Upper lobe of right lung (tissue), 1 donor: ENCODE measurements at regions not wholly inside any gene's neighbourhood (a gene's known extent, or its start where the extent isn't known, plus 50 kb on each side); places are given as distances from the start of the nearest gene placed in this dataset.

Experiments
- ATAC-seq: fragments of 200-7000 bp; cut with Tn5 transposase; one replicate; pipeline ENCODE4 v1.9.1; 2020; ENCODE audit warnings: mild to moderate bottlenecking, moderate library complexity
- DNase-seq: peaks from one replicate; pipeline ENCODE4 v3.0.0-alpha.2; 2020
- H3K27ac ChIP-seq: fragments of 200-600 bp; one replicate; pipeline ENCODE4 v1.8.0; 2022
- H3K27me3 ChIP-seq: fragments of 200-600 bp; one replicate; pipeline ENCODE4 v1.8.0; 2022; ENCODE audit warnings: mild to moderate bottlenecking
- H3K36me3 ChIP-seq: fragments of 200-600 bp; one replicate; pipeline ENCODE4 v1.8.0; 2022
- H3K4me1 ChIP-seq: fragments of 200-600 bp; one replicate; pipeline ENCODE4 v1.8.0; 2022
- H3K4me3 ChIP-seq: fragments of 200-600 bp; one replicate; pipeline ENCODE4 v1.8.0; 2022; ENCODE audit warnings: mild to moderate bottlenecking
- H3K9me3 ChIP-seq: fragments of 200-600 bp; one replicate; pipeline ENCODE4 v1.8.0; 2022
- CTCF ChIP-seq: fragments of 200-600 bp; IDR thresholded peaks from one replicate; pipeline ENCODE4 v1.8.0; 2022; ENCODE audit warnings: antibody characterized with exemption
- intact Hi-C: fragments of 100-400 bp; cut with DNase I; formaldehyde crosslinking; loops from one replicate; pipeline ENCODE4 v1.11.0; 2022
- donor health status: DM: no; HTN: yes; CAD: no; lungs with severe emphysema.

DNA sequence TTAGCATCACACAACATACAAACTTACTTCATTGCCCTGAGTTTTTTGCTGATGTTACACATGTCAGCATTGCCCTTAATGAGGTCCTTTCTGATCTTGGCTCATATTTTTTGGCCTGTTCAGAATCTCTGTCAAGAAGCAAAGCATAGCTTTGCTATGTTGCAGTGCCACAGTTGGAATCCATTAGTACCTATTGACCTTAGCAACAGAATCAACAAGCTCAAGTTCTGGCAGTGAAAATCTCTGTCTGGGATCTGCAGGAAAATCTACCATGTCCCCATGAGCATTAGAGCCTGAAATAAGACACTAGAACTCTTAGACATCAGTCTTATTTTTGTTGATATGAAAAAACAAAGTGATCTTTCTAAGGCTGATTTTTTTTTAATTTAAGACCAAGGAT lies 105.6 kb upstream of the FHL2 start:
- H3K27me3 ChIP-seq = no peaks in the 10 kb centered on the region
- no peak overlapping the region for H3K27ac ChIP-seq
- H3K9me3 ChIP-seq = no peaks in the 10 kb centered on the region
- no peak overlapping the region for H3K4me3 ChIP-seq
- intact Hi-C loops = no loop called here
- TF ChIP-seq CTCF = no peak
- ATAC-seq (no peak), DNase-seq (no peak)
- no peaks in the 10 kb centered on the region for H3K36me3 ChIP-seq
- no peaks in the 10 kb centered on the region for H3K4me1 ChIP-seq

DNA sequence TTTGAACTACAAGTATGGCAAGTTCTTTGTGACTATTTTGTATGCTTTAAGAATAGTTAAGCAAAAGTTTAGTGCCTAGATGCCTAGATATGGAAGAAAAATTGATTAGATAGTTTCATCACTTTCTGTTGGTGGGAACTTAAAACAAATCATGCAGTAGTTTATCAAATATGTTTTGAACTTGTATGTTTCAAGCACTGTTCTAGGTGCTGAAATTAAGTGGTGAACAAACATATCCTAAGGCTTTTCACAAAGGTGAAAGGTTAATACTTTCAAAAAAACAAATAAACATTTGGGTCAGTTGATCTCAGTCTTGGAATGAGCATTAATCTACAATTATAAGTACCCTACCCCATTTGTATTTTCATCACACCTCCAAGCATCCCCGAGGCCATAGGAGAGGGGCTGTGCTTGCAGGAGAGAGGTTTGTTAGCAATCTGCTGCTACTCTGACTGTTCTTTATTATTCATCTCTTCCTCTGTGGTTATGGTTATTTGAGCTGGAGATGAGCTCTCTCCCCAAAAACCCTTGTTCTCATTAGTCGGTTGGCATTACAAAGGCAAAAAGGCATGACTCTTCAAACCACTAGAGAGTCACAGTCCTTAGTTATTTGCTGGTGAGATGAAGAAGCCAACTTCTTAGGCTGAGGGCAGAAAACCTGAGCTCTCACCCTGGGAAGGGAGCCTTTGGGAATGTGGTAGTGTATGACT lies 103.9 kb upstream of the FHL2 start:
- Histone ChIP-seq H3K4me3 (no peak overlapping the region), H3K36me3 (no peaks in the 10 kb centered on the region), H3K4me1 (no peaks in the 10 kb centered on the region), H3K9me3 (no peaks in the 10 kb centered on the region), H3K27me3 (no peaks in the 10 kb centered on the region), H3K27ac (no peak overlapping the region)
- no peak for TF ChIP-seq CTCF
- DNase-seq = no peak
- intact Hi-C loops = no loop called here
- no peak for ATAC-seq

DNA sequence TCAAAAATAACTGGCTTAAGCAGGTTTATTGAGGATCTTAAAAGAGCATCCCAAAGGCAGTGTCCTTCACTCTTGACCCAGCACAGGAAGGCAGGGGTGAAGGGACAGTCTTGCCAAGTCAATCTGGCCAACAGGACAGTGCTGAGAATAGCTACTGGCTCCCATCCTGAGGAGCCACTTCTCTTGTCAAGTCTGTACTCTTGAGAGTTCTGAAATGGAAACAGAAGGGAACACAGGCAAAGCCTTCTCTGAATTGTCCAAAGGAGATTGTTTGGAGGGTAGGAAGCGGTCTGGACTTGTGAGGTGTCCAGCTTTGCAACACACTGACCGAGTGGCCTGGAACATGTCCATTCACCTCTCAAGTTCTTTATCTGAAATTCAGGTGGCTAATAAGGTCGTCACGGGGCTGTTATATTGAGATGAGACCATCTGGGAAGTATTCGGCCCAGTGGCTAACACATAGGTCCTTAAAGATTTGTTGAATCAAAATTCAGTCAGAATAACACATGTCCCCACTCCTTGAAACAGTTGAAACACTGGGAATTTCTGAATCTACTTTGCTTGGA lies 99.5 kb upstream of the FHL2 start:
- no peak for TF ChIP-seq CTCF
- no peak overlapping the region for H3K27ac ChIP-seq
- no peaks in the 10 kb centered on the region for H3K4me1 ChIP-seq
- no peaks in the 10 kb centered on the region for H3K36me3 ChIP-seq
- DNase-seq = no peak
- no peaks in the 10 kb centered on the region for H3K9me3 ChIP-seq
- ATAC-seq = no peak
- H3K27me3 ChIP-seq = no peaks in the 10 kb centered on the region
- intact Hi-C loops = no loop called here
- H3K4me3 ChIP-seq = no peak overlapping the region

- ATAC-seq (no peak), DNase-seq (no peak)
- intact Hi-C loops = no loop called here
- Histone ChIP-seq H3K9me3 (no peaks in the 10 kb centered on the region), H3K27me3 (no peaks in the 10 kb centered on the region), H3K27ac (no peak overlapping the region), H3K4me3 (no peak overlapping the region), H3K4me1 (no peaks in the 10 kb centered on the region), H3K36me3 (no peaks in the 10 kb centered on the region)
- no peak for TF ChIP-seq CTCF
Measured at GRCh38 chr2:105497094-105497493, 98.2 kb upstream of the FHL2 start.

- Histone ChIP-seq H3K36me3 (no peaks in the 10 kb centered on the region), H3K9me3 (no peaks in the 10 kb centered on the region), H3K4me1 (no peaks in the 10 kb centered on the region), H3K27me3 (no peaks in the 10 kb centered on the region), H3K27ac (no peak overlapping the region), H3K4me3 (no peak overlapping the region)
- DNase-seq (no peak), ATAC-seq (no peak)
- intact Hi-C loops = no loop called here
- no peak for TF ChIP-seq CTCF
Measured at GRCh38 chr2:105496271-105496670, 97.4 kb upstream of the FHL2 start.
